H1 (cell line): ENCODE measurements at regions not wholly inside any gene's neighbourhood (a gene's known extent, or its start where the extent isn't known, plus 50 kb on each side); places are given as distances from the start of the nearest gene placed in this dataset.

Experiments used
- CTBP2 ChIP-seq: IDR thresholded peaks from 2 replicates; pipeline ENCODE4 v1.7.0; 2011; ENCODE audit warnings: borderline replicate concordance, mild to moderate bottlenecking, moderate library complexity, mixed read lengths, low read length; ENCODE audit not compliant: insufficient read depth, insufficient read length
- EGR1 ChIP-seq: IDR thresholded peaks from 2 replicates; pipeline ENCODE4 v1.6.1; 2011; ENCODE audit warnings: low read depth, low read length, borderline replicate concordance

DNA sequence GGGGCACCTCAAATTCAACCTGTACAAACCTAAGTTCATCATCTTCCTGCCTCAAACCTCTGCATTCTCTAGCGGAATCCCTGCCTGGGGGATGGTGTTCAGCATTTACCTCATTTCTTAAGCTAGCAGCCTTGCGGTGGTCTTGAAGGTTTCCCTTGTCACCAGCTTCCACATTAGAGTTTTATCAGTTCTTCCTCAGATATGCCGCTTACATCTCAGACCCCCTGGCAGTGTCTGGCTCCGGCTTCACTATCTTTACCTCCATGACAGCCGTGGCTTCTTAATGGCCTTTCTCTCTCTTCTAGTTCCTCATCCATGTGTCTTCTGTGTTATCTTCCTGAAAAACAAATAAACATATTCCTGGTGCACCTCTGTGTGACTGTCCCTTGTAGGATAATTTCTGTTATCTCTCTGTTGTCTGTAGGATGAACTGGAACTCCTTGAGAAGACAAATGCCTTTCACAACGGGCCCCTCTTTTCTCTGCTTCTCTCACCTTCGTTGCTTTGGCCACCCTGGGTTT lies 101.1 kb upstream of the BMPER start (continued):
- TF ChIP-seq EGR1 (no peak), CTBP2 (no peak)
